ENCODE measurements at regions not wholly inside any gene's neighbourhood (a gene's known extent, or its start where the extent isn't known, plus 50 kb on each side); places are given as distances from the start of the nearest gene placed in this dataset.

DNA sequence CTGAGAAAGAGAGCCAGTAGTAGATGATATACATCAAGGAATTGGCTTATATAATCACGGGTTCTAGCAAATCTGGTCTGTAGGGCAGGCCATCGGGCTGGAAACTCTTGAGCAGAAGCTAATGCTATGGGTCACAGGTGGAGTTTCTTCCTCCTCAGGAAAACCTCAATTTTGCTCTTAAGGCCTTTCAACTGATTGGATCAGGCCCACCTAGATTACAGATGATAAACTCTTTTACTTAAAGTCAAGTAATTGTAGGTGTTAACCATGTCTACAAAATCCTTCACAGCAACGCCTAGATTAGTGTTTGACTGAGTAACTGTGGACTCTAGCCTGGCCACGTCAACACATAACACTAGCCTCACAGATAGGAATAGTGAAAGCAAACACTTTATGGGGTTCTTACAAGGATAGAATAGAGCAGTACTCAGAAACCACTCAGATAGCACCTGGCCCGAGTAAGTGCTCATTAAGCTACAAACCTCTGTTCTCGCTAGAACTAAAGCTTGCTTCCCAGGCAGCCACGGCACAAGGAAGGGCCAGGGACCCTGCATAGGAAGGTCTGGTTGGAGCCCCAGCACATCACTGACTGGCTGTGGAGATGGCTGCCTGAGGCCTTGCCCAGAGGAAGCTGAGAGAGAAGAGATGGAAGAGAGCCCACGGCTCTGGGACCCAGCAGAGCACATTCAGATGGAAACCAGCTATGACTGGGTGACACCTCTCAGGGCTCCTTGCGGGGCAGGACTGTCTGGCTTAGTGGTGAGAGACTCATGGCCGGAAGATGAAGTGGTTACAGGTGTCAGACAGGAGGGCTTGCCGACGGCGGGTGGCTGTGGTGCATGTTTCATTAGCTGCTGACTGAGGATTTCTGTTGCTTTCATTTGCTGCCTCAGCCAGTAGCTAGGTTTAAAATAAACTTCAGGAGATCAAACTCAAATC, 202.5 kb upstream of the TLE3 start:
- no peaks in the 10 kb centered on the region for H3K27me3 ChIP-seq
- no peaks in the 10 kb centered on the region for H3K9me2 ChIP-seq (replicated peaks; ENCODE audit: insufficient read depth)
- H3K27ac ChIP-seq, result peak overlapping the region; percentile 47
- H2AFZ ChIP-seq, result no peak overlapping the region
- H3K4me3 ChIP-seq, result no peak overlapping the region
- no peaks in the 10 kb centered on the region for H3K9me3 ChIP-seq (ENCODE audit: low read depth)
- TF ChIP-seq EZH2 (IDR thresholded peaks at IDR 0.05; ENCODE audit: borderline replicate concordance), result no peak
- TF ChIP-seq, protein P1, sequence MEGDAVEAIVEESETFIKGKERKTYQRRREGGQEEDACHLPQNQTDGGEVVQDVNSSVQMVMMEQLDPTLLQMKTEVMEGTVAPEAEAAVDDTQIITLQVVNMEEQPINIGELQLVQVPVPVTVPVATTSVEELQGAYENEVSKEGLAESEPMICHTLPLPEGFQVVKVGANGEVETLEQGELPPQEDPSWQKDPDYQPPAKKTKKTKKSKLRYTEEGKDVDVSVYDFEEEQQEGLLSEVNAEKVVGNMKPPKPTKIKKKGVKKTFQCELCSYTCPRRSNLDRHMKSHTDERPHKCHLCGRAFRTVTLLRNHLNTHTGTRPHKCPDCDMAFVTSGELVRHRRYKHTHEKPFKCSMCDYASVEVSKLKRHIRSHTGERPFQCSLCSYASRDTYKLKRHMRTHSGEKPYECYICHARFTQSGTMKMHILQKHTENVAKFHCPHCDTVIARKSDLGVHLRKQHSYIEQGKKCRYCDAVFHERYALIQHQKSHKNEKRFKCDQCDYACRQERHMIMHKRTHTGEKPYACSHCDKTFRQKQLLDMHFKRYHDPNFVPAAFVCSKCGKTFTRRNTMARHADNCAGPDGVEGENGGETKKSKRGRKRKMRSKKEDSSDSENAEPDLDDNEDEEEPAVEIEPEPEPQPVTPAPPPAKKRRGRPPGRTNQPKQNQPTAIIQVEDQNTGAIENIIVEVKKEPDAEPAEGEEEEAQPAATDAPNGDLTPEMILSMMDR (IDR thresholded peaks at IDR 0.05; ENCODE audit: poor library complexity), result no peak
- TF ChIP-seq EZH2phosphoT487 (IDR thresholded peaks at IDR 0.05; ENCODE audit: low read depth, severe bottlenecking, unreplicated experiment), result no peak
- WGBS (ENCODE audit: low lambda C conversion rate, missing lambda C conversion rate), result 75% methylated on average over 13 of the region's 13 CpGs
- H3K4me2 ChIP-seq, result no peak overlapping the region
- DNase-seq (ENCODE audit: low spot score), result peak; percentile 39
- peaks cover 2% of the 10 kb centered on the region for H3K4me1 ChIP-seq (ENCODE audit: insufficient read depth)
- H4K20me1 ChIP-seq (ENCODE audit: insufficient read depth, poor library complexity, severe bottlenecking), result no peaks in the 10 kb centered on the region
- no peaks in the 10 kb centered on the region for H3K79me2 ChIP-seq
- no peaks in the 10 kb centered on the region for H3K36me3 ChIP-seq (replicated peaks; ENCODE audit: insufficient read depth, low read depth)

DNA sequence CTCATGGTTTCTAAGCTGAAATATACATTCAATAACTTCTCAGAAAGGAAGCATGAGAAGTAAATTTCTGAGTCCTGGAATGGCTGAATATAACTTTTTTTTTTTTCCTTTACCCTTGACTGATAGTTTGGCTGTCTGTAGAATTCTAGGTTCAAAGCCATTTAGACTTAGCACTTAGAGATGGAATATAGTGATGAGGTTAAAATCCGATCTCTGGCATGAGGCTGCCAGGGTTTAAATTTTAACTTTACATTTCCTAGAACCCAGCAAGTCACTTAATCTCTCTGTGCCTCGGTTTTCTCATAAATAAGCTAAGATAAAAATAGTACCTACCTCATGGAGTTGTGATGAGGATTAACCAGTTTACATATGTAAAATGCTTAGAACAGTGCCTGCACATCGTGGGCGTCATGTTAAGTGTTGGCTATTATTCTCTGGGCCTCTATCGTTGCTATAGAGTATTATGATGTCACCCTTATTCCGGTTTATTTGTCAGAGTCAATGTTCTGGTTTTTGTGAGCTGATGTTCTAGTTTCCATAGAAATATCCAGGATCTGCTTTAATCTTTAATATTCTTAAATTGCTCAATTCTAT, 199.8 kb upstream of the TLE3 start:
- Histone ChIP-seq H3K4me1 (ENCODE audit: insufficient read depth) (peaks cover 2% of the 10 kb centered on the region), H3K4me2 (no peak overlapping the region), H3K4me3 (no peak overlapping the region), H3K9me2 (replicated peaks; ENCODE audit: insufficient read depth) (no peaks in the 10 kb centered on the region), H3K27me3 (no peaks in the 10 kb centered on the region), H3K27ac (no peak overlapping the region), H3K36me3 (replicated peaks; ENCODE audit: insufficient read depth, low read depth) (no peaks in the 10 kb centered on the region), H4K20me1 (ENCODE audit: insufficient read depth, poor library complexity, severe bottlenecking) (no peaks in the 10 kb centered on the region), H3K79me2 (no peaks in the 10 kb centered on the region), H3K9me3 (ENCODE audit: low read depth) (no peaks in the 10 kb centered on the region), H2AFZ (no peak overlapping the region)
- TF ChIP-seq EZH2phosphoT487 (IDR thresholded peaks at IDR 0.05; ENCODE audit: low read depth, severe bottlenecking, unreplicated experiment) (no peak), EZH2 (IDR thresholded peaks at IDR 0.05; ENCODE audit: borderline replicate concordance) (no peak)
- TF ChIP-seq, protein P1 (IDR thresholded peaks at IDR 0.05; ENCODE audit: poor library complexity), result no peak
- 65% methylated on average over 6 of the region's 6 CpGs for WGBS (ENCODE audit: low lambda C conversion rate, missing lambda C conversion rate)
- DNase-seq (ENCODE audit: low spot score), result no peak

DNA sequence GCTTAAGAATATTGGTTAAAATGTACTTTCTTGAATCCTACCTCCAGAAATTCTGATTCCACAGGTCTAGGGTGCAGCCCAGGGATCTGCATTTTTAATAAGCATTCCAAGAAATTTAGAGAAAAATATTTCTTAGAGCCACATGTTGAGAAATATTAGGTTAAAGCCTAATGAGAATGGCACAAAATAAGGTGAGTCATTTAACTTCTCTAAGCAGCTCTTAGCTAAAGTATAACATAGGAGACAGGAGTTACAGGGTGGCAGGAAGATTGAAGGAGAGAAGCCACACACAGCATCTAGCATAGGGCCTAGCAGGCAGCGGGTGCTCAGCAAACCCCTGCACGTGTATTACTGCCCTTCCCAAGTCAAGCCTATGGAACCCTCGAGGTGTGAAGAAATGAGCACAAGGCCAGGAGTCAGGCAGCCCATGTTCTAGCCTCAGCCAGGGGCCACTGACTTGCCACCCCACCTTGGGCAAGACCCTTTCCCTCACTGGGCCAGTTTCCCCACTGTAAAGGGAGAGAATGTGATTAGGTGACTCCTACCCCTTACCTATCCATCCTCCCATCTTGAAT, 197.1 kb upstream of the TLE3 start:
- 91% methylated on average over 3 of the region's 3 CpGs for WGBS (ENCODE audit: low lambda C conversion rate, missing lambda C conversion rate)
- DNase-seq (ENCODE audit: low spot score), result no peak
- Histone ChIP-seq H3K9me2 (replicated peaks; ENCODE audit: insufficient read depth) (no peaks in the 10 kb centered on the region), H3K4me1 (ENCODE audit: insufficient read depth) (peaks cover 8% of the 10 kb centered on the region), H3K36me3 (replicated peaks; ENCODE audit: insufficient read depth, low read depth) (no peaks in the 10 kb centered on the region), H2AFZ (no peak overlapping the region), H3K4me2 (no peak overlapping the region), H4K20me1 (ENCODE audit: insufficient read depth, poor library complexity, severe bottlenecking) (no peaks in the 10 kb centered on the region), H3K79me2 (no peaks in the 10 kb centered on the region), H3K27ac (no peak overlapping the region), H3K4me3 (no peak overlapping the region), H3K27me3 (no peaks in the 10 kb centered on the region), H3K9me3 (ENCODE audit: low read depth) (no peaks in the 10 kb centered on the region)
- TF ChIP-seq EZH2phosphoT487 (IDR thresholded peaks at IDR 0.05; ENCODE audit: low read depth, severe bottlenecking, unreplicated experiment) (no peak), EZH2 (IDR thresholded peaks at IDR 0.05; ENCODE audit: borderline replicate concordance) (no peak)
- TF ChIP-seq, protein P1 (IDR thresholded peaks at IDR 0.05; ENCODE audit: poor library complexity), result no peak

Data from hepatocyte (in vitro differentiated cells).